NB4 (cell line): ENCODE measurements at regions not wholly inside any gene's neighbourhood (a gene's known extent, or its start where the extent isn't known, plus 50 kb on each side); places are given as distances from the start of the nearest gene placed in this dataset.

ENCODE experiments used
- DNase-seq: peaks from one replicate; pipeline ENCODE4 v3.0.0; 2010; ENCODE audit warnings: low read depth
- H3K4me3 ChIP-seq: one replicate; pipeline ENCODE4 v1.5.1; 2011; ENCODE audit warnings: mild to moderate bottlenecking, low read depth, low read length, moderate library complexity
- MYC ChIP-seq: IDR thresholded peaks from 2 replicates; pipeline ENCODE4 v1.6.1; 2011; ENCODE audit warnings: low read depth, low read length
- POLR2A ChIP-seq: IDR thresholded peaks from 2 replicates; pipeline ENCODE4 v1.6.1; 2011; ENCODE audit warnings: mild to moderate bottlenecking; ENCODE audit not compliant: insufficient read length; ENCODE audit errors: extremely low read depth
- TF ChIP-seq, protein P1 (sequence below): IDR thresholded peaks from one replicate; pipeline ENCODE4 v1.5.1; 2012; ENCODE audit warnings: low read depth, low read length
- TF ChIP-seq, protein P2 (sequence below): IDR thresholded peaks from 2 replicates; pipeline ENCODE4 v1.6.1; 2011; ENCODE audit warnings: low read depth, low read length

DNA sequence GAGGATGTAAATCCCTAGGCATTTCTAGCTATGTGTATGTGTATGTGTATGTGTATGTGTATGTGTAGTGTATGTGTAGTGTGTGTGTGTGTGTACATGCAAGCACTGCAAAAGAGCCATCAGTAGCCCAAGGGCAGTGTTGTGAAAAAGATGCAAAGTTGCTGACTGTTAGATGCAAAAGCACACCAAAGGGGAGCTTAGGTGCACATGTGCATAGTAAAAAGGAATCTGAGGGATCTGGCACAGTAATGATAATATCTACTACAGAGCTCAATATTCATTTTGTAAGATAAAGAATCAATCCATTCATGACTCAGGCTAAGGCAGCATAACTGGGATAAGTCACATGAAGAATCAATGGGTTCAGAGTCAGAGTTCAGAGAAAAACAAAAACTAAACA, 80.2 kb downstream of the TMEM47 start:
- H3K4me3 ChIP-seq: no peak overlapping the region
- no peak for TF ChIP-seq MYC
- TF ChIP-seq, protein P1, sequence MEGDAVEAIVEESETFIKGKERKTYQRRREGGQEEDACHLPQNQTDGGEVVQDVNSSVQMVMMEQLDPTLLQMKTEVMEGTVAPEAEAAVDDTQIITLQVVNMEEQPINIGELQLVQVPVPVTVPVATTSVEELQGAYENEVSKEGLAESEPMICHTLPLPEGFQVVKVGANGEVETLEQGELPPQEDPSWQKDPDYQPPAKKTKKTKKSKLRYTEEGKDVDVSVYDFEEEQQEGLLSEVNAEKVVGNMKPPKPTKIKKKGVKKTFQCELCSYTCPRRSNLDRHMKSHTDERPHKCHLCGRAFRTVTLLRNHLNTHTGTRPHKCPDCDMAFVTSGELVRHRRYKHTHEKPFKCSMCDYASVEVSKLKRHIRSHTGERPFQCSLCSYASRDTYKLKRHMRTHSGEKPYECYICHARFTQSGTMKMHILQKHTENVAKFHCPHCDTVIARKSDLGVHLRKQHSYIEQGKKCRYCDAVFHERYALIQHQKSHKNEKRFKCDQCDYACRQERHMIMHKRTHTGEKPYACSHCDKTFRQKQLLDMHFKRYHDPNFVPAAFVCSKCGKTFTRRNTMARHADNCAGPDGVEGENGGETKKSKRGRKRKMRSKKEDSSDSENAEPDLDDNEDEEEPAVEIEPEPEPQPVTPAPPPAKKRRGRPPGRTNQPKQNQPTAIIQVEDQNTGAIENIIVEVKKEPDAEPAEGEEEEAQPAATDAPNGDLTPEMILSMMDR: no peak
- TF ChIP-seq, protein P2, sequence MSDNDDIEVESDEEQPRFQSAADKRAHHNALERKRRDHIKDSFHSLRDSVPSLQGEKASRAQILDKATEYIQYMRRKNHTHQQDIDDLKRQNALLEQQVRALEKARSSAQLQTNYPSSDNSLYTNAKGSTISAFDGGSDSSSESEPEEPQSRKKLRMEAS: no peak
- TF ChIP-seq POLR2A: no peak
- no peak for DNase-seq

DNA sequence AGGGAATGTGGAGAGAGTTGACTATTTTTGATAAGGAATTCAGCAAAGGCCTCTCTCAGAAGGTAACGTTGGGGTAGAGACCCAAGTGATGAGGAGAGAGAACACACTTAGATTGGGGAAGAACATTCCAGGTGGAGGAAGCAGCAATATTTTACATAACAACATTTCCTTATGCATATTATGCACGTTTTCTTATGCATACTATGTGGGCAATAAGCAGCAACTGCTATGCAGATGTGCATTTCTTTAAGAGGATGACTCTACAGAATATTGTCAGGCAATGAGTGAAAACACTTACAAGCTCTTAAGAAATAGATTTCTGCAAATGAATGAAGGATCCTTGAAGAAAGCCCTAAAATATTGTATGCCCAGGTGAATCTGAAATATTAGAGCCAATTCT, 91.1 kb downstream of the TMEM47 start:
- TF ChIP-seq MYC (no peak), POLR2A (no peak)
- TF ChIP-seq, protein P2: no peak
- TF ChIP-seq, protein P1: no peak
- no peak for DNase-seq
- no peak overlapping the region for H3K4me3 ChIP-seq

DNA sequence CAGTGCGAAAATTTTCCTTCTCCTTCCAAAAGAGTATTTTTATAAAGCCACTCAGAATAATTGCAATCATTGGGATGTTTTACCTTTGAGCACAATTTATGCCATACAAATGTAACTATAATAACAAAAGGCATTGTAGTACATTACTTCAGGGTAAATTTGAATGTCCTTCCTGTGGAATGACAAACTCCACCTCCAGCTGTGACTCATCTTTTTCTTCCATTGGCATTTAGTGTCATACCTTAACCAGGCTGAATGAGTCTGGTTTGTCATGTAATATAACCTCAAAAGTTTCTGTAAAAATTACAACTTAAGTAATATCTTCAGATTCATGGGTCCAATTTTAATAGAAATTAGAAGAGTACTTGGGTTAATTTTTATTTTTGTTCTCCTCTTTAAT, 93.3 kb downstream of the TMEM47 start:
- no peak for DNase-seq
- H3K4me3 ChIP-seq: no peak overlapping the region
- TF ChIP-seq MYC: no peak
- TF ChIP-seq POLR2A: no peak
- TF ChIP-seq, protein P2: no peak
- TF ChIP-seq, protein P1: no peak

DNA sequence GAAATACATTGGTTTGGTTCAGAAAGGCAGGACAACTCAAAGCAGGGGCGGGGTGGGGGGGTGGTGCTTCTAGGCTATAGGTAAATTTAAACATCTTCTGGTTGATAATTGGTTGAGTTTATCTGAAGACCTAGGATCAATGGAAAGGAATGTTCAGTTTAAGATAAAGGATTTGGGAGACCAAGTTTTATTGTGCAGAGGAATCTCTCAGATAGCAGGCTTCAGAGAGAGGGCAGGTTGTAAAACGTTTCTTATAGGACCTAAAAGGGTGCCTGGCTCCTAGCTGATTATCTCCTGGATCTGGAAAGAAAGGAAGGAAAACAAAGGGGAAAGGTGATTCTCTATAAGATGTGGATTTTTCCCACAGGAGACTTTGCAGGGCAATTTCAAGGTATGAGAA, 94.0 kb downstream of the TMEM47 start:
- TF ChIP-seq MYC (no peak), POLR2A (no peak)
- TF ChIP-seq, protein P1: no peak
- TF ChIP-seq, protein P2: no peak
- no peak overlapping the region for H3K4me3 ChIP-seq
- DNase-seq: no peak

DNA sequence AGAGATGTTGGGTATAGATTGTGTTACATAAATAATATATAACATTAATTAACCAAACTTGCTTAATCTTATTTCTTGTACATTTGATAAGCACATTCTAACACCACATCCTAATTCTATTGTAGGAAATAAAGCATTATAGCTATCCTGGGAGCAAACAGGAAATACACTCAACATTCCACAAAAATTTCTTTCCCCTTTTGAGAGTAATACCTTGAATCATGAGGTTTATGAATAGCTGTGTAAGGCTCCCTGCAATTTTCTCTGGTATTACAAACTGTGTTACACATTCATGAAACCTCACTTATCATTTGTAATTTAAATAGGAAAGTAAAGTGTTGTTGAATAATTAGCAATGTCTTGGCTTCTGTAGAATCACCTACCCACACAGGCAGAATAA, 95.1 kb downstream of the TMEM47 start:
- TF ChIP-seq, protein P2: no peak
- no peak for DNase-seq
- H3K4me3 ChIP-seq: no peak overlapping the region

DNA sequence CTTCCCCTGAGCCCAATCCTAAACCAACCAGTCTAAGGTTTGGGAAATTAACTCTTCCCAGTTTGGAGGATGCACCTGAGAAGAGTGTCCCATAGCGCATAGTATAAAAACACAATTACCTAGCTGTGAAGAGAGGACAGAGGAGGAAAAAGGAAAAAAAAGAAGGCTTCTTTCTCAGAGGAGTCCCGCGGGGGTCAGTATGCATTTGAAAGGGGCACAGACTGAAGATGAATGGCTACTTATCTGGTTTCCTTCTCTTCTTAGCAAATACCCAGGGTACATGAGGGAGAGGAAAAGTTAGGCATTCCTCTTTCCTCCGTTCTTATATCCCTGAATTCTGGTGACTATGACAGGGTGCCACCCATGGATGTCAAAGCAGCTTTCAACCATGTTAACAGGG, 96.9 kb downstream of the TMEM47 start:
- TF ChIP-seq, protein P1: no peak
- no peak for TF ChIP-seq POLR2A
- H3K4me3 ChIP-seq: no peak overlapping the region
- no peak for DNase-seq
